GM18507 (cell line): ENCODE measurements at regions not wholly inside any gene's neighbourhood (a gene's known extent, or its start where the extent isn't known, plus 50 kb on each side); places are given as distances from the start of the nearest gene placed in this dataset.
A peak's percentile ranks its signal among the peaks of the same experiment; 100 is the strongest.
"Not testable (repeated sequence)": the region's sequence is repeated elsewhere in the genome, so short reads cannot be mapped to it uniquely, and the experiment has no call there.

ENCODE experiments used
- DNase-seq: peaks from one replicate; pipeline ENCODE4 v3.0.0; 2011; ENCODE audit warnings: low read depth; ENCODE audit not compliant: insufficient read length; ENCODE audit errors: extremely low spot score
- FAIRE-seq: peaks from 2 replicates; lab custom pipeline; 2011; peaks lifted over from hg19 to GRCh38; lab: Jason Lieb, UNC

DNA sequence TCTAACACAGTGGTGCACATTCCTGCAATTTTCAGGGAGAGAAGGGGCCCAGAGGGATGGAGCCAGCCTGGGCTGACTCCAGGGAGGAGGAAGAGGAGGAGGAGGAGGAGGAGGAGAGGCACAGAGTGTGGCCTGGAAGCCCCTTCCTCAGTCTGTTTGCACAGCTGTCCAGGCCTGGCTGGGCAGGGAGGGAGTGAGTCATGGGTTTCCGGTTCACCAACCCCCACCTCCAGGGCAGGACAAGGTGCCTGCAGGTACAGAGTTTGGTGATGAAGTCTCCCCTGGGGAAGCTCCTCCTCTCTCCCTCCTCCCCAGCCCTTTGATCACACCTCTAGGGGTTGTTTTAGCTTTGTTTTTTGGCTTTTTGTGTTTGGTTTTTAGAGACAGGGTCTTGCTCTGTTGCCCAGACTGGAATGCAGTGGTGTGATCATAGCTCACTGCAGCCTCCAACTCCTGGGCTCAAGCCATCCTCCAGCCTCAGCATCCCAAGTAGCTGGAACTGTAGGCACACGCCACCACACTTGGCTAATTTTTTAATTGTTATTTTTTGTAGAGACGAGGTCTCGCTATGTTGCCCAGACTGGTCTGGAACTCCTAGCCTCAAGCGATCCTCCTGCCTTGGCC lies 77.5 kb upstream of the CUX1 start:
- DNase-seq = no peak
- FAIRE-seq = no peak

DNA sequence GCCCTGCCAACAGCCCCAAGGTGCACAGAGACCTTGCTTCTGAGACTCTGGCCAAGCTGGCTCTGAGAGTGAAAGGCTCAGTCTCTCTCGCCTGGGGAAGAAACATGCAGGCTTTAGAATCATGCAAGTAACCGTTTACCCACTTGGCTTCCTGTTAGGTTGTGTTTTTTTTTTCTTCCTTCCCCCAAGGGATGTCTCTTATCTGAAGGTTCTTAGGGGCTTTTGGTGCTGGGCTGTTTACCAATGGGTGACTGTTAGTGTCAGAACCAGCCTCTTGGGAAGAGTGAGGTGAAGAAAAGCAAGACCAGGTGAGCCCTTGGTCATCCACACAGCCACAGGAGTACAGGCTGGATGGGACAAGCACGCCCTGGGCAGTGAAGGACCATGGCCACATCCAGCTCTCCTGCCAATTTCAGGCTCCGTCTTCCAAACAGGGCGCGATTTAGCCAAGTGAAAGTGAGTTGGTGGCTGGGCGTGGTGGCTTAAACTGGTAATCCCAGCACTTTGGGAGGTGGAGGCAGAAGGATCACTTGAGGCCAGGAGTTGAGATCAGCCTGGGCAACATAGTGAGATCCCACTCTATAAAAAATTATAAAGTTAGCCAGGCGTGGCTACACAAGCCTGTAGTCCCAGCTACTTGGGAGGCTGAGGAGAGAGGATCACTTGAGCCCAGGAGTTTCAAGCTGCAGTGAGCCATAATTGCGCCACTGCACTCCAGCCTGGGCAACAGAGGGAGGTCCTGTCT lies 76.3 kb upstream of the CUX1 start:
- FAIRE-seq (peak; percentile 86), DNase-seq (no peak)

DNA sequence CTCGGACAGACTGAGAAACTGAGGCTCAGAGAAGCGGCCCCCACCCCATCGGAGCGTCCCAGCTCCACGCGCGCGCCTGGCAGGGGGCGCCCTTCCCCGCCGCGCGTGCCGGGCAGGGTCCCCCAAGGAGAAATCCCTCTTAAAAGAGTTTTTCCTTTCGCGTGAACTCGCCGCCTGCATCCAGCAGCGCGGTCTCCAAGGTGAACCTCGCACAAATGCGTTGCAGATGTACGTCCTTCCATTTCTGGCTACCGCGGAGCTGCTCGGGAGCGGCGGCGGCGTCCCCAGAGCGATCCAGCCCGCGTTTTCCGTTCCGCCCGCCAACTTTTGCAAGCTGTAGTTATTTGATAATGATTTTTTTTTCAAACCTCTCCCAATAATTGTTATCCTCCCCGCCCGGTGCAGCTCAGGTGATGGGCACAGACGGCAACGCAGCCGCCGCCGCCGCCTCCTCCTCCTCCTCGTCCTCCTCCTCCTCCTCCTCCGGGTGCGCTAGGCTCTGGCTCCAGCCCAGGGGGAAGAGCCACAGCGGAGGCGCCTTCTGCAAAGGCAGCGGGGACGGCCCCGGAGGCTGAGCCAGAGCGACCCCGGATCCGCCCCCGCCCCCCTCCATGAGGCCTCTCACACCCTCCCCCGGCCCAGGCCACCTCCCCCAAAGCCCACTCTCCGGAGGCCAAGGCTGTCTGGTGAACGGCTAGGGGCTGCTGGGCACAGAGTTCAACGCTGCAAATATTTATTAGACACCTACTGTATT lies 74.0 kb upstream of the CUX1 start:
- FAIRE-seq (no peak), DNase-seq (no peak)

DNA sequence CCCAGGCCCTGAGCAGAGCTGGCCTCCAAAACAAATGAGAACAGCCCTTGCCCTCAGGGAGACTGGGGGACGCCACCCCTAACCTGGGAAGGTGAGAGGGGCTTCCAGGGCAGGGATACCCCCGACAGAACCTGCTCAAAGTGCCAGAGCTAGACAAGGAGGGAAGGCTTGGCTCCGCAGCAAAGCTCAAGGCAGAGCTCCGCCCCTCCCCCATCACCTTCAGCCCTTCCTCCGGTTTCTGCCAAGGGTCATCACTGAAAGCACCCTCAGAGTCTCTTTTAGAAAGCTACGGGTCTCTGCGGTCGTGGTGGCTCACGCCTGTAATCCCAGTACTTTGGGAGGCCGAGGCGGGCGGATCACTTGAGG lies 73.4 kb upstream of the CUX1 start:
- FAIRE-seq (no peak), DNase-seq (no peak)

DNA sequence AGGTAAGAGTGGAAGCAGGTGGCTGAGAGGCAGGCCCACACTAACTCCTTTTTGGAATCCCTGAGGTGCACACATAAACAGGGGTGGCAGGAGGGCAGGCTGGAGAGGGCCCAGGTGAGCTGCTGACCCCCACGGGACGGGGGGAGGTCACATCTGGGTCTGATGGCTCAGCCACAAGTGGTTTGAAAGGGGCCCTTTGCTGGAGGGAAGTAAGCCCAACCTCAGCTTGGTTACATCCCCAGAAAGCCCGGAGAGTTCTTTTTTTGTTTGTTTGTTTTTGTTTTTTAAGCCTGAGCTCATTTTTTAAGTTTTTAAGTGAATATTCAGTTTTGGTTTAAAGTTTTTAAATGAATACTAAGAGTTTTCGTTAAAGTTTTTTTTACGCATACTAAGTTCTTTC lies 72.8 kb upstream of the CUX1 start:
- FAIRE-seq = no peak

DNA sequence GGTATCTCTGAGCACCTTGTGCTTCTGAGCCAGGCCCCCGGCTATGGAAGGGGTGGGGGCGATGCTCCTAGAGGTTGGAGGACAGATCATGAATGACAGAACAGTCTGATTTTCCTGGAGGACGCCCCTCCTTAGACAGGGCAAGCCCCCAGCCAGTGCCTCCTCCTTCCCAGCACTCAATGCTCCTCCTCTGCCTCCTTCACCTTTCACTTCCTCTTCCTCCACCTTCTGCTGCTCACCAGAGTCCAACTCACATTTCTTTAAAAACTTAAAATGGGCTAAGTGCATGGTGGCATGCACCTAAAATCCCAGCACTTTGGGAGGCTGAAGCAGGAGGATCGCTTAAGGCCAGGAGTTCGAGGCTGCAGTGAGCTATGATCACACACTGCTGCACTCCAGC lies 71.1 kb upstream of the CUX1 start:
- FAIRE-seq = peak; percentile 75

More for the DNA sequence above, 72.8 kb upstream of the CUX1 start:
- DNase-seq = no peak

DNA sequence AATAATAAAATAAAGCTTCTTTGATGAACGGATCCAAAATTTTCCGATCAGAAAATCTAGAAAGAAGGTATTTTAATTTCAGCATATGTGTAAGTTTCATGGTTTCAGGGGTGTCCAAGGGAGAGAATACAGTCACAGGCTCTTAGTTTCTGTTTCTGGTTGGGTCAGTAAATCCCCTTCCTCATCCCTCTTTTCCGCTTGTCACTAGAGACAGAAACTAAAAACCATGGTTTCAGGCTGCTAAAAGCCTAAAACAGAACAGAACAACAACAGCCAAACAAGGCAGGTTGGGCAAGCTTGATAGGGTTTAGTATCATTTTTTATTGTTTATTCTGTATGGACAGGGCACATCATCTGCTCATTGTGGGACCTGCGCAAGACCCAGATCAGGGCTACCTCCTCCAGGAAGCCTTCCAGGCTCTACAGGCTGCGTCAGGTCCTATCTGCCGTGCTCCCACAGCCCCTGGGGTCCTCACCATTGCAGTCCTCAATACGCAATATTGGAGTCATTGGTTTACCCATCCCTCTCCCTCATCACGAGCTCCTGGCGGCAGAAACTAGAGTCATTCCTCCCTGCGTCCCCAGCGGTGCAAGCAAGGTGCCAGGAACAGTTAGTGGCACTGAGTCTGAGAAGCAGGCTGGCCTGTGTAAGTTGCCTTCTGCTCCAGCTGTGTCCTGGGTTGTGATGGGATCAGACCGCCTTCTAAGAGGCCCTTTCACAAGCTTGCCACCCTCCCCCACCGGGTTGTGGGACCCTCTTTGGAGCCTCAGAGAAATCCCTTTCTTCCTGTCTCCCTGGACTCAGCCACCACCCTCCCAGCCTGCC lies 70.2 kb upstream of the CUX1 start:
- FAIRE-seq (peak; percentile 66), DNase-seq (no peak)

More for the DNA sequence above, 71.1 kb upstream of the CUX1 start:
- no peak for DNase-seq

DNA sequence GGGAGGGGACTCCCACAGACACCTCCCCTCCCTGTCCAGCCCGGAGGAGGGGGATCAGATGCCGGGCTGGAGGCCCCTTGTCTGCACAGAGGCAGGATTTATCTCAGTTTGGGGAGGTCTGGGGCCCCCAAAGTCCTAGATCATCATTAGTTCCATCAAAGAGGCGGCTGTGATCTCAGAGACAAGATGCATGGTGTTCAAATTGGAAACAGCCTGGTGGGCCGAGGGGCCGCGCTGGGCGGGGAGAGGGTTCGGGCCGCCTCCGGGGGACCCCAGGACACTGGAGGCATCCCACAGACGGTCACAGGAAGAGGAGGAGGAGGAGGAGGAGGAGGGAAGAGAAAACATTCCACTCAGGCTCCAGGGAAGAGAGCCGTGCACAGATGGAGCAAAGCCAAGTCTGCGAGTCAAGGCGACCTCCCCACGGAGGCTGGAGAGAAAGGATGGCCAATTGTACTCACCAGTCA lies 69.5 kb upstream of the CUX1 start:
- FAIRE-seq = no peak
- DNase-seq = no peak

DNA sequence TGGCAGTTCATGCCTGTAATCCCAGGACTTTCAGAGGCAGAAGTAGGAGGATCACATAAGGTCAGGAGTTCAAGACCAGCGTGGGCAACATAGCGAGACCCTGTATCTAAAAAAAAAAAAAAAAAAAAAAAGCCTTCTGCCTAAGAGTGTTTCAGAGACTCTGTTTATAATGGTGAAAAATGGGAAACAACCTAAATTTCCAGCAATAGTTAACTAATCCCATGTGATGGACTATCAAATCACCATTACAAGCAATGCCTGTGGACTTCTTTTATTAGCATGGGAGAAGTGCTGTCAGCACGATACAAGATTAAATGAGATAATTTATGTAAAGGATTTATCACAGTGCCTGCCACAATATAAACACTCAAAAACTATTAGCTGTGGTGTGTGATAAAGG lies 67.5 kb upstream of the CUX1 start:
- DNase-seq (no peak), FAIRE-seq (no peak)

DNA sequence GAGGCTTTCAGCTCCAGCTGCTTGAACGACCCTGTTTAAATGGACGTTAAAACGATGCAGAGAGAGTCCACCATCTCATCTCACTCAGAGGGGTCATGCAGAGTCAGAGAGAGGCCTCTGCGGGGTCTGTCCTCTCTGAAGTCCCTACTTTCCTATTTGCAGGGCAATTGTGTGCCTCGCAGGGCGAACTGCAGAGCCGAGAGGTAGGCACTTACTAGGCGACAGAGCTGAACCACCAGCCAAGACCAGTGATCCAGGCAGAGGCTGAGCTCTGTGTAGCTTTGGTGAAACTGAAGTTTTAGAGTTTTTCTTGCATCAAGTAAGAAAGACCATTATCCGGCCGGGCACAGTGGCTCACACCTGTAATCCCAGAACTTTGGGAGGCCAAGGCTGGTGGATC lies 64.1 kb upstream of the CUX1 start:
- no peak for FAIRE-seq
- no peak for DNase-seq

DNA sequence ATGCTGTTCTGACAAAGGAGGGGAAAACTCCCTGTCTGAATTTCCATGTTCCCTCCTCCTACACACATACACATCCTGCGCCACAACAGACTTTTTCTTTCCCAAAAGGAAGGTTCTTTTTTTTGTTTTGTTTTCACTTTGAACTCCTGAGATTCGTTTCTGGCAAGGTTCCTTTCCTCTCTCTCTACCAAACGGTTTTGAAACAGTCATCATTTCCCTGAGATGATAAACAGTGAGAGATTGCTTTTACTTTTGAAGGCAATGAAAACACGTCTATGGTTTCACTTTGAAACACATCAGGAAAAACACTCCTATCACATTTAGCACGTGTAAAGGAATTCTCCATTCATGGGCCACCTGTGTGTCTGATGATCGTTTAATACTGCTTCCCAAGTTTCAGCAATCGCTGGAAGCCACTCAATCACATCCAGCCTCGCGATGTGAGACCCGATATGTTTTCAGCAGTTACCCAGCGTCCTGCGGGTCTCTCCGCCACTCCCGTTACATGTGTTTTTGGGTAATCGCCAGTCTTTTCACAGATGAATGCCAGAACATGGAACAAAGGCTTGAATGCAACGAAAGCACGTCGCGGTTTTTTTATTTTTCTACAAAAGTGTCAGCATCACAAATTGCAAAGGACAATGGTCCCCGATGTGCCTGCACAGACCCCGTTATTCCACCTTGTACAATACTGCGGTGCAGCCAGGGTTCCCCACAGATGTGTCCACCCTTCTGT lies 62.8 kb upstream of the CUX1 start:
- DNase-seq = no peak
- no peak for FAIRE-seq

DNA sequence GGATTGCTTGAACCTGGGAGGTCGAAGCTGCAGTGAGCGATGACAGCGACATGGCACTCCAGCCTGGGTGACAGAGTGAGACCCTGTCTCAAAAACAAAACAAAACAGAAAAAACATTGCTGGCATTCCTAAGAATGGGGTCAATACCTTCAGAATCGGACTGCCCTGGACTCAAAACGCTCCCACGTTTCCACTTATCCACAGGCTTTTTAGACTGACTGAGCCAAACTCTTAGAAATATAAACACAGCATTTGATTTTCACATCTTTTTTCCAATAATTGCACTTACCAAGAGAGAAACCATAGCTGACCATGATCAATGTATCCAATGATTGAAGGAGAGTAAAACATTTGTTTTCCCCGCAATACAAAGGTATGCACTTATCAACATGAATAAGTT lies 59.5 kb upstream of the CUX1 start:
- no peak for DNase-seq
- no peak for FAIRE-seq

DNA sequence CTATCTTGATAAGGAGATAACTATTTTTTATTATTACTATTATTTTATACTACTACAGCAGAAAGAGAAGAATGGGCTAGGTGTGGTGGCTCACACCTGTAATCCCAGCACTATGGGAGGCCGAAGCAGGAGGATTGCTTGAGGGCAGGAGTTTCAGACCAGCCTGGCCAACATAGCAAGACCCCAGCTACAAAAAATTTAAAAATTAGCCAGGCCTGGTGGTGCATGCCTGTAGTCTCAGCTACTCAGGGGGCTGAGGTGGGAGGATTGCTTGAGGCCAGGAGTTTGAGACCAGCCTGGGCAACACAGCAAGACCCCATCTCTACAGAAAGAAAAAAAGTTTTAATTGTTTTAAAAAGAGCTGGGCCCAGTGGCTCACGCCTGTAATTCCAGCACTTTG lies 58.9 kb upstream of the CUX1 start:
- FAIRE-seq, DNase-seq: not testable (repeated sequence)

DNA sequence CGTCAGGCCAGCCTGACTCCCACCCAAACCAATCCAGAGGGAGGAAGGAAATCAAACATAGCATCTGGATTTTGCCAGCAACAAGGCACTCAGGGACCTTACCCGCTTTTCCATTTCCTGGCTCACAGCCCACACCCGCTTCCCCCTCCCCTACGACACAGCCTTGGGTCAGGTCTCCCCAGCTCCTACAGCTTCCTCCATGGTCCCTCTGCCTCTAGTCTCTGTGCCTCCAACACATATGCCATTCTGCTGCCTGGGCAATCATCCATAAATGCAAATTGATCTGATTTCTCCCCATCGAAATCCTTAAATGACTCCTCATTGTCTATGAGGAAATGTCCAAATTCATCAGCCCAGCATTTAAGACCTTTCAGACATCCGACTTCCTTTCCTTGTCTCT lies 53.2 kb upstream of the CUX1 start:
- no peak for DNase-seq
- no peak for FAIRE-seq

DNA sequence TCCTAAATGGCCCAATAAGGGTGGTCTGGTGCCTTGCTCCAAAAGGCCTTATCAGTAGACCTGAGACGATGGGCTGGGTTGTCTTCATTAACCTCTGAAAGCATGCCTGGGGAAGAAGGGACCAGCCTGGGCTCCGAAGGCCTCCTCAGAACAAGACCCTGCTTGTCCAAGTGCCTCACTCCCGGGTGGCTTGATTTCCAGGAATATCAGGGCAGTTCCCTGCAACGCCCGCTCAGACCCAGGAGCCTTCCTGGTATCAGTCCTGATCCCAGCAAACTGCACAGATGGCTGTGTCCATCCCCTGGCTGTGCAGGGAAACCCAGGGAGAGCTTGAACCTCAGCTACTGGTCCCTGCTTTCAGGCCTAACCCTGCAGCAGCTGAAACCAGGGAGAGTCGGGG lies 49.9 kb upstream of the CUX1 start:
- DNase-seq = no peak
- FAIRE-seq = no peak
